Activated T-helper 17 cell treated with anti-CD3 and anti-CD28 coated beads, Interleukin-2, amount 50 U/mL, for 72 hours (primary cell): ENCODE measurements at regions not wholly inside any gene's neighbourhood (a gene's known extent, or its start where the extent isn't known, plus 50 kb on each side); places are given as distances from the start of the nearest gene placed in this dataset.

ENCODE experiments used
- ATAC-seq: fragments of 150-1000 bp; cut with Tn5 transposase; replicated peaks from 2 replicates; pipeline ENCODE4 v1.10.0; 2021; ENCODE audit warnings: mild to moderate bottlenecking, moderate library complexity
- H3K27ac Mint-ChIP-seq: one replicate; pipeline ENCODE4 v1.8.0; 2022; ENCODE audit warnings: mixed read lengths
- H3K27me3 Mint-ChIP-seq: one replicate; pipeline ENCODE4 v1.8.0; 2022; ENCODE audit warnings: mixed read lengths
- H3K36me3 Mint-ChIP-seq: one replicate; pipeline ENCODE4 v1.8.0; 2022; ENCODE audit warnings: low read depth, mild to moderate bottlenecking, mixed read lengths
- H3K4me1 Mint-ChIP-seq: one replicate; pipeline ENCODE4 v1.8.0; 2022; ENCODE audit warnings: mixed read lengths
- H3K4me3 Mint-ChIP-seq: one replicate; pipeline ENCODE4 v1.8.0; 2022; ENCODE audit warnings: mild to moderate bottlenecking, mixed read lengths
- H3K9me3 Mint-ChIP-seq: one replicate; pipeline ENCODE4 v1.8.0; 2022; ENCODE audit warnings: mixed read lengths

GRCh38 chr2:74050151-74050550, 65.4 kb downstream of the TET3 start:
- H3K9me3 Mint-ChIP-seq, result no peaks in the 10 kb centered on the region
- no peak for ATAC-seq
- H3K4me1 Mint-ChIP-seq, result peaks cover 22% of the 10 kb centered on the region
- H3K27ac Mint-ChIP-seq, result no peak overlapping the region
- no peaks in the 10 kb centered on the region for H3K27me3 Mint-ChIP-seq
- H3K4me3 Mint-ChIP-seq, result no peak overlapping the region
- peaks cover 52% of the 10 kb centered on the region for H3K36me3 Mint-ChIP-seq

- Mint-ChIP-seq H3K27me3 (no peaks in the 10 kb centered on the region), H3K4me3 (no peak overlapping the region), H3K9me3 (no peaks in the 10 kb centered on the region), H3K4me1 (peaks cover 22% of the 10 kb centered on the region), H3K36me3 (peaks cover 45% of the 10 kb centered on the region), H3K27ac (peak overlapping the region; percentile 37)
- no peak for ATAC-seq
Measured at GRCh38 chr2:74051504-74051903, 66.8 kb downstream of the TET3 start.

DNA sequence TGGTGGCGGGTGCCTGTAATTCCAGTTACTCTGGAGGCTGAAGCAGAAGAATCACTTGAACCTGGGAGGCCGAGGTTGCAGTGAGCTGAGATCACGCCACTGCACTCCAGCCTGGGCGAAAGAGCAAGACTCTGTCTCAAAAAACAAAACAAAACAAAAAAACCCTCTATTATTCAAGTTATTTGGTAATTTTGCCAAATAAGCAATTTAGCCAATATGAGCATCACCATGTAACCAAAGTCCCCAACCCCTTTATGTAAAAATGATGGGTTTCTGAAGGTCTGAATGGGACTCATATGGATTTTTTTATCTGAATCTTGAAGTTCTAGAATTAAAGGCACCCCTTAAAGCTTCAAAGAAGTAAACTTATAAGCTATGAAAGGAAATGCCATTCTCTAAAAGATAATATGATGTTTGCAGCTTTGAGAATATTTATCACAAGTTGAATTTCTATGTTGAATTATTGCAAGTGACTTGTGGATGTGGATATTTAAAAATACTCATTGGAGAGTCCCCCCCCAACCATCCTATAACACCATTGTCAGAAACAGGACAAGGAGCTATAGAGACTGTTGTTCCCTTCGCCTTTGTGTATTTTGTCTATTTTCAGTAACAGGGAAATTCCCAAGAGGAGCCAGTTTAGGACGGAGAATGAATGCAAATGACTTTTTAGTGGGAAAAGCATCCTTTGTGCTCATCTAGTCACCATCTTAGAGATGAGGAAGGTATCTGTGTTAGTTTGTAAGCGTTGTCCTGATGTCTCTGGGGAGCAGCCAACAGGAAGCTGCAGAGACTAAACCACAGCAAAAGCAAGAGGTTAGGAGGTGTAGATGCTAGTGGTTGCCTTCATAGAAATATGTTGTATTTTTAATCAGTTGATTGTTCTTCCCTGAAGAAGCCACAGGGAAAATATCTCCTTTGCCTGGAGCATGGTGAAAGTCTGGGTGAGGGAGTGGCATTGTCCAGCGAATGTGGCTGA, 68.3 kb downstream of the TET3 start:
- peak overlapping the region; percentile 48 for H3K27ac Mint-ChIP-seq
- H3K36me3 Mint-ChIP-seq, result peaks cover 41% of the 10 kb centered on the region
- no peaks in the 10 kb centered on the region for H3K9me3 Mint-ChIP-seq
- H3K27me3 Mint-ChIP-seq, result no peaks in the 10 kb centered on the region
- H3K4me3 Mint-ChIP-seq, result no peak overlapping the region
- peaks cover 22% of the 10 kb centered on the region for H3K4me1 Mint-ChIP-seq
- no peak for ATAC-seq

- no peak overlapping the region for H3K4me3 Mint-ChIP-seq
- H3K4me1 Mint-ChIP-seq, result peaks cover 16% of the 10 kb centered on the region
Measured at GRCh38 chr2:74053959-74054715, 69.4 kb downstream of the TET3 start.

GRCh38 chr2:74059137-74059775, 74.5 kb downstream of the TET3 start:
- no peak overlapping the region for H3K4me3 Mint-ChIP-seq
- ATAC-seq, result no peak
- H3K4me1 Mint-ChIP-seq, result peaks cover 5% of the 10 kb centered on the region
- H3K9me3 Mint-ChIP-seq, result no peaks in the 10 kb centered on the region
- H3K27ac Mint-ChIP-seq, result no peak overlapping the region
- no peaks in the 10 kb centered on the region for H3K27me3 Mint-ChIP-seq
- H3K36me3 Mint-ChIP-seq, result peaks cover 40% of the 10 kb centered on the region

More at GRCh38 chr2:74053959-74054715, 69.4 kb downstream of the TET3 start:
- Mint-ChIP-seq H3K9me3 (no peaks in the 10 kb centered on the region), H3K27ac (no peak overlapping the region), H3K27me3 (no peaks in the 10 kb centered on the region), H3K36me3 (peaks cover 32% of the 10 kb centered on the region)
- ATAC-seq, result no peak

GRCh38 chr2:74063486-74063885, 78.8 kb downstream of the TET3 start:
- no peak for ATAC-seq
- Mint-ChIP-seq H3K4me1 (peaks cover 12% of the 10 kb centered on the region), H3K27me3 (no peaks in the 10 kb centered on the region)

GRCh38 chr2:74065456-74065855, 80.7 kb downstream of the TET3 start:
- peaks cover 41% of the 10 kb centered on the region for H3K36me3 Mint-ChIP-seq
- no peaks in the 10 kb centered on the region for H3K9me3 Mint-ChIP-seq
- no peak overlapping the region for H3K27ac Mint-ChIP-seq
- no peak for ATAC-seq
- H3K4me1 Mint-ChIP-seq, result peaks cover 12% of the 10 kb centered on the region
- H3K27me3 Mint-ChIP-seq, result no peaks in the 10 kb centered on the region
- no peak overlapping the region for H3K4me3 Mint-ChIP-seq

More at GRCh38 chr2:74063486-74063885, 78.8 kb downstream of the TET3 start:
- Mint-ChIP-seq H3K4me3 (no peak overlapping the region), H3K9me3 (no peaks in the 10 kb centered on the region), H3K27ac (no peak overlapping the region), H3K36me3 (peaks cover 37% of the 10 kb centered on the region)

DNA sequence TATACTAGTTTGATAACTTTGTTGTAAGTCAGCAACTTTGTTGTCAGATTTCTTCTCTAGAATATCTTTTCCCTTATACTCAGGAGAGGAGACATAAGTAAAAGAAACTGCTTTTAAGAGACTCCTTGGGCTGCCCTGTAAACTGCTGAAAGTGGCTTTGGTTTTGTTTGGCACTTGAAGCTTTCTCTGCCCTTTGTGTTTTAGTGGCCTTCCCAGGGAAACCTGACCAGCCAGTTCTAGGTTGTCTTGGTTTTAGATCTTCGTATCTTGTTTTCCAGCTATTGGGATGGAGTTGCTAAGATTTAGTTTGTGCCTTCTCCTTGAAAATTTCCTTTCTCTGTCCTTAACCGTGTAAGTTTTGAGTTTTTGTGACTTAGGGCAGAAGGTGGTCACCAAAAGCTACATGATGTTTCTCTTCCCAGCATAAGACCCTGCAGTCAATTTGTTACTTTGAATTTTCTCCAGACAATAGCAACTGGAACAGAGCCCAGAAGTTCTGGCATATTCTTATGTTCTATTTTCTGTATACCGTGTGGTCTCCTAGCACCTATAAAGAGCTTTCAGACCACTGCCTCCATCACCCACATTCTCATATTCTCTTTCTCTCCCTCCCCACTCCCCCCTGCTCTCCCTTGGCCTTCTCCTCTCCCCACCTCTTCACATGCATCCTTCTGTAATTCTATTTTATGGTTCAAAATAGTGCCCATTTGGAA, 81.1 kb downstream of the BOLA3 start:
- Mint-ChIP-seq H3K36me3 (peaks cover 43% of the 10 kb centered on the region), H3K4me3 (no peak overlapping the region), H3K4me1 (peaks cover 12% of the 10 kb centered on the region), H3K27me3 (no peaks in the 10 kb centered on the region), H3K27ac (peak overlapping the region; percentile 60), H3K9me3 (no peaks in the 10 kb centered on the region)
- ATAC-seq, result no peak

DNA sequence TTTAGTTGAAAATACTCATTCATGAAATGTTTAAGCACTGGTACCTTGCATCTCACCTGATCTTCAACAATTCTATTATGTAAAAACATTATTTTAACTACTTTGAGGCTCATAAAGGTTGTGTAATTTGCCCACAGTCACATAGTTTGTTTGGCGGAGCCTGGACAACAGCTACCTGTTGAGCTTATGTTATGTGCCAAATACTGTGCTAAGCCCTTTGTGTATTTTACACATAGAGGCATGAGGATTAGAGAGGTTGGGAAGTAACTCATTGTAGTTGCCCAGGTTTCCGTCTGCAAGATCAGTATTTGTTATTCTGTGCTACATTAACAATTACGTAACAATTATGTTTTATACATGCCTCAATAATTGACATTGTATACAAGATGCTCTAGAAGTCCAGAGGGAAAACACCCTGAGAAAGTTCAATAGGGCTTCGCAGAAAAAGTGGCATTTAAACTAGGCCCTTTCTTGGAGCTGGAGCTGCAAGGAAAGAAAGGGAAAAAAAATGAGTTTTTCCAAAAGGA, 80.4 kb downstream of the BOLA3 start:
- Mint-ChIP-seq H3K27ac (peak overlapping the region; percentile 60), H3K27me3 (no peaks in the 10 kb centered on the region), H3K4me3 (no peak overlapping the region), H3K9me3 (no peaks in the 10 kb centered on the region), H3K4me1 (peaks cover 12% of the 10 kb centered on the region), H3K36me3 (peaks cover 41% of the 10 kb centered on the region)
- ATAC-seq, result no peak

DNA sequence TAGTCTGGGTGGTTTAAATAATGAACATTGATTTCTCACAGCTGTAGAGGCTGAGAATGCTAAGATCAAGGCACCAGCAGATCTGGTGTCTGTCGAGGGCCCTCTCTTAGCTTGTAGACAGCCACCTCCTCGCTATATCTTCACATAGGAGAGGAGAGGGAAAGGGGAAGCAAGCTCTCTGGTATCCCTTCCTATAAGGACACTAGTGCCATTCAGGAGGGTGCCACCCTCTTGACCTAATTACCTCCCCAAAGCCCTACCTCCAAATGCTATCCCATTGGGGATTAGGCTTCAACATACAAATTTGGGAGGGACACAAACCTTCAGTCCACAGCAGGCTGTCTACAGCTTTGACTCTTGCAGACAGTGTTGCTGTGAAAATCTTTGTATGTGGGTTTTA, 76.7 kb downstream of the BOLA3 start:
- Mint-ChIP-seq H3K9me3 (no peaks in the 10 kb centered on the region), H3K36me3 (peaks cover 64% of the 10 kb centered on the region), H3K27me3 (no peaks in the 10 kb centered on the region), H3K4me3 (no peak overlapping the region), H3K27ac (no peak overlapping the region), H3K4me1 (peaks cover 22% of the 10 kb centered on the region)
- ATAC-seq, result no peak

DNA sequence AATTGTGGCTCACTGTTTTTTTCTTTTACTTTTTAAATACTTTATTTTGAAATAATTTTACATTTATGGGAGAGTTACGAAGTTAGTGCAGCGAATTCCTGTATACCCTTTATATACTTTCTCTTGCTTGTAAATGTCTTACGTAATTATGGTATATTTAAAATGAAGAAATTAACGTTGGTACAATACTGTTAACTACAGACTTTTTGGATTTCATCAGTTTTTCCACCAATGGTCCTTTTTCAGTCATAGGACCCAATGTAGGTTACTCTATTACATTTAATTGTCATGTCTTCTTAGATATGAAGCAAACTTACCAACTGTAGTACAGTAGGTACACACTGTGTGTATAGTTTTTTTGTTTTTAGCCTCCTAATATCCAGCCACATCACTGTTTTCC, 76.3 kb downstream of the BOLA3 start:
- peaks cover 23% of the 10 kb centered on the region for H3K4me1 Mint-ChIP-seq
- no peaks in the 10 kb centered on the region for H3K27me3 Mint-ChIP-seq
- peaks cover 68% of the 10 kb centered on the region for H3K36me3 Mint-ChIP-seq
- H3K27ac Mint-ChIP-seq, result no peak overlapping the region
- H3K9me3 Mint-ChIP-seq, result no peaks in the 10 kb centered on the region
- no peak for ATAC-seq
- H3K4me3 Mint-ChIP-seq, result no peak overlapping the region

GRCh38 chr2:74072565-74072964, 75.1 kb downstream of the BOLA3 start:
- peak overlapping the region; percentile 7 for H3K27ac Mint-ChIP-seq
- no peaks in the 10 kb centered on the region for H3K27me3 Mint-ChIP-seq
- no peak for ATAC-seq
- H3K4me1 Mint-ChIP-seq, result peaks cover 14% of the 10 kb centered on the region
- H3K4me3 Mint-ChIP-seq, result no peak overlapping the region
- peaks cover 68% of the 10 kb centered on the region for H3K36me3 Mint-ChIP-seq
- no peaks in the 10 kb centered on the region for H3K9me3 Mint-ChIP-seq

DNA sequence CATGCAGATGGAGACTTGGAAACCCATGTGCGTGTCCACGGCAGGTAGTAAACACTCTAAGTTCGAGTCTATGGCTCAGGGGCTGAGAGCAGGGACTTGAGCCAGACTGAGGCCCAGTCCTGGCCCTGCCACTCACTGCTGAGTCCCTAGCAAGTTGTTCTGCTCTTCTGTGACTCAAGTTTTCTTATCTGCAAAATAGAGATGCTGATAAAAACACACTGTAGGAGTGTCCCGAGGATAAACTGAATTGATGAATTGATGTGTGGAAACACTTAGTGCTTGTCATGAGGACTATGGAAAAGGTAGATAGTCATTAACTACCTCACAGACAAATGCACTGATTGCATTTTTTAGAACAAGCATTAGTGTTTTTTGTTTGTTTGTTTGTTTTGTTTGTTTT, 73.2 kb downstream of the BOLA3 start:
- H3K27ac Mint-ChIP-seq, result no peak overlapping the region
- H3K4me3 Mint-ChIP-seq, result no peak overlapping the region
- peaks cover 11% of the 10 kb centered on the region for H3K4me1 Mint-ChIP-seq
- peaks cover 71% of the 10 kb centered on the region for H3K36me3 Mint-ChIP-seq
- no peaks in the 10 kb centered on the region for H3K9me3 Mint-ChIP-seq
- no peaks in the 10 kb centered on the region for H3K27me3 Mint-ChIP-seq
- ATAC-seq, result no peak

DNA sequence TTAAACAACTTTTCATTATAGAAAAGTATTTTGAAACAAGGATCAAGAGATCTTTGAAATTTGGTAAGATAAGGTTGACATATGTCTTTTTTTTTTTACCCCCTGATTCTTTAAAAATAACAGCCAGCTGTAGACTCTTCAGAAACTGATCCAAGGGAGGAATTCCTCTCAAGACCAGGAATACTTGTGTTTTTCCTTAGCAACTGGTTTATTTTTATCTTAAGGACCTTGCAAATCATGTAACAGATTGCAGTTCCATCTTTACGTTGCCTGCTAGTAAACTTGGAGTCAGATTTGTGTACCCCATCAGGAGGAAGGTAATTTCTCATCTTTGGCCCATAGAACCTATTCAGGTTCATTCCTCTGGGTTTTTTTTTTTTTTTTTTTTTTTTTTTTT, 71.6 kb downstream of the BOLA3 start:
- Mint-ChIP-seq H3K36me3 (peaks cover 74% of the 10 kb centered on the region), H3K27ac (peak overlapping the region; percentile 54), H3K27me3 (no peaks in the 10 kb centered on the region), H3K4me3 (no peak overlapping the region), H3K4me1 (peaks cover 11% of the 10 kb centered on the region), H3K9me3 (no peaks in the 10 kb centered on the region)
- ATAC-seq, result no peak
